OCI-LY1 (cell line): ENCODE measurements at regions not wholly inside any gene's neighbourhood (a gene's known extent, or its start where the extent isn't known, plus 50 kb on each side); places are given as distances from the start of the nearest gene placed in this dataset.

Experiments used
- H2AFZ ChIP-seq: fragments of 200-600 bp; sonication (generic), shearing (Covaris generic); 2 replicates; pipeline ENCODE4 v1.6.0; 2014; ENCODE audit warnings: antibody characterized with exemption, mild to moderate bottlenecking, low read length
- H3F3A ChIP-seq: fragments of 200-600 bp; sonication (generic), shearing (Covaris generic); 2 replicates; pipeline ENCODE4 v1.6.0; 2014; ENCODE audit warnings: mild to moderate bottlenecking, antibody characterized with exemption, low read length, moderate library complexity; ENCODE audit not compliant: insufficient read depth
- H3K27ac ChIP-seq: fragments of 200-600 bp; sonication (generic); 2 replicates; pipeline ENCODE4 v1.5.1; 2014; ENCODE audit warnings: low read length, mixed run types, mild to moderate bottlenecking, low read depth; ENCODE audit not compliant: poor library complexity, severe bottlenecking
- H3K27me3 ChIP-seq: fragments of 200-600 bp; sonication (generic); 2 replicates; pipeline ENCODE4 v1.6.0; 2014; ENCODE audit warnings: antibody characterized with exemption, mild to moderate bottlenecking, low read length, moderate library complexity; ENCODE audit not compliant: insufficient read depth
- H3K36me3 ChIP-seq: fragments of 200-600 bp; sonication (generic); 2 replicates; pipeline ENCODE4 v1.6.1; 2014; ENCODE audit warnings: mild to moderate bottlenecking, antibody characterized with exemption, low read length, moderate library complexity, mixed read lengths; ENCODE audit not compliant: insufficient read depth
- H3K4me1 ChIP-seq: fragments of 200-600 bp; sonication (generic); 2 replicates; pipeline ENCODE4 v1.5.1; 2014; ENCODE audit warnings: mild to moderate bottlenecking, low read length, moderate library complexity; ENCODE audit not compliant: insufficient read depth, severe bottlenecking
- H3K4me2 ChIP-seq: fragments of 200-600 bp; sonication (generic), shearing (Covaris generic); 2 replicates; pipeline ENCODE4 v1.6.1; 2014; ENCODE audit warnings: low read length
- H3K4me3 ChIP-seq: fragments of 200-600 bp; sonication (generic); 2 replicates; pipeline ENCODE4 v1.5.1; 2014; ENCODE audit warnings: low read length, low read depth, mild to moderate bottlenecking, mixed read lengths; ENCODE audit not compliant: poor library complexity, severe bottlenecking
- H3K79me2 ChIP-seq: fragments of 200-600 bp; shearing (Covaris generic); 2 replicates; pipeline ENCODE4 v1.6.1; 2016; ENCODE audit warnings: mixed run types, low read length, mixed read lengths; ENCODE audit not compliant: insufficient read depth
- H3K9ac ChIP-seq: fragments of 200-600 bp; sonication (generic), shearing (Covaris generic); 2 replicates; pipeline ENCODE4 v1.6.1; 2014; ENCODE audit warnings: mild to moderate bottlenecking, low read length, mixed read lengths
- H3K9me2 ChIP-seq: fragments of 200-600 bp; sonication (generic), shearing (Covaris generic); 2 replicates; pipeline ENCODE4 v1.6.1; 2014; ENCODE audit warnings: low read depth, mild to moderate bottlenecking, low read length, mixed read lengths
- H3K9me3 ChIP-seq: fragments of 200-600 bp; shearing (Covaris generic); 2 replicates; pipeline ENCODE4 v1.6.1; 2014; ENCODE audit warnings: low read length, mixed read lengths
- H4K20me1 ChIP-seq: fragments of 200-600 bp; sonication (generic), shearing (Covaris generic); 2 replicates; pipeline ENCODE4 v1.6.0; 2016; ENCODE audit warnings: mild to moderate bottlenecking, low read length; ENCODE audit not compliant: insufficient read depth
- CTCF ChIP-seq: fragments of 200-600 bp; sonication (generic), shearing (Covaris generic); IDR thresholded peaks from 2 replicates; pipeline ENCODE4 v1.5.1; 2017; ENCODE audit warnings: mild to moderate bottlenecking, antibody characterized with exemption, low read length, moderate library complexity, mixed read lengths
- EZH2 ChIP-seq: fragments of 200-600 bp; sonication (generic), shearing (Covaris generic); IDR thresholded peaks from 2 replicates; pipeline ENCODE4 v1.8.0; 2017; ENCODE audit warnings: borderline replicate concordance, mixed run types, mild to moderate bottlenecking, antibody characterized with exemption, low read length, moderate library complexity, mixed read lengths

GRCh38 chrX:445727-446126 is 59.0 kb upstream of the PPP2R3B start:
- Histone ChIP-seq H3K27ac (no peak overlapping the region), H4K20me1 (no peaks in the 10 kb centered on the region), H3K4me3 (no peak overlapping the region), H3K9ac (no peak overlapping the region), H3K4me2 (no peak overlapping the region), H3K9me2 (no peaks in the 10 kb centered on the region), H3K4me1 (no peaks in the 10 kb centered on the region), H3K27me3 (no peaks in the 10 kb centered on the region), H3K36me3 (no peaks in the 10 kb centered on the region), H3K9me3 (no peaks in the 10 kb centered on the region), H3K79me2 (no peaks in the 10 kb centered on the region), H3F3A (no peaks in the 10 kb centered on the region), H2AFZ (no peak overlapping the region)
- no peak for TF ChIP-seq EZH2
- TF ChIP-seq CTCF: no peak

GRCh38 chrX:446245-446644 is 59.5 kb upstream of the PPP2R3B start:
- H3K9ac ChIP-seq: no peak overlapping the region
- H3K79me2 ChIP-seq: no peaks in the 10 kb centered on the region
- TF ChIP-seq EZH2 (no peak), CTCF (no peak)
- no peak overlapping the region for H3K4me3 ChIP-seq
- H2AFZ ChIP-seq: no peak overlapping the region
- H3K9me3 ChIP-seq: no peaks in the 10 kb centered on the region
- no peak overlapping the region for H3K4me2 ChIP-seq
- no peaks in the 10 kb centered on the region for H4K20me1 ChIP-seq
- no peaks in the 10 kb centered on the region for H3K36me3 ChIP-seq
- no peak overlapping the region for H3K27ac ChIP-seq
- no peaks in the 10 kb centered on the region for H3F3A ChIP-seq
- H3K9me2 ChIP-seq: no peaks in the 10 kb centered on the region
- H3K4me1 ChIP-seq: no peaks in the 10 kb centered on the region
- no peaks in the 10 kb centered on the region for H3K27me3 ChIP-seq

- Histone ChIP-seq H3K9ac (no peak overlapping the region), H3K79me2 (no peaks in the 10 kb centered on the region), H4K20me1 (no peaks in the 10 kb centered on the region), H3K9me3 (no peaks in the 10 kb centered on the region), H3K27me3 (no peaks in the 10 kb centered on the region), H3K4me2 (no peak overlapping the region), H2AFZ (no peak overlapping the region), H3K4me1 (no peaks in the 10 kb centered on the region), H3K9me2 (no peaks in the 10 kb centered on the region), H3K36me3 (no peaks in the 10 kb centered on the region), H3K27ac (no peak overlapping the region), H3F3A (no peaks in the 10 kb centered on the region), H3K4me3 (no peak overlapping the region)
- TF ChIP-seq CTCF (no peak), EZH2 (no peak)
Observed at GRCh38 chrX:447052-447451, 60.3 kb upstream of the PPP2R3B start.
